GM19035 (cell line): ENCODE measurements at regions not wholly inside any gene's neighbourhood (a gene's known extent, or its start where the extent isn't known, plus 50 kb on each side); places are given as distances from the start of the nearest gene placed in this dataset.

ENCODE experiments used
- ATAC-seq: cut with Tn5 transposase; IDR thresholded peaks from one replicate; pipeline ENCODE4 v1.9.1; 2021; ENCODE audit not compliant: unreplicated experiment

DNA sequence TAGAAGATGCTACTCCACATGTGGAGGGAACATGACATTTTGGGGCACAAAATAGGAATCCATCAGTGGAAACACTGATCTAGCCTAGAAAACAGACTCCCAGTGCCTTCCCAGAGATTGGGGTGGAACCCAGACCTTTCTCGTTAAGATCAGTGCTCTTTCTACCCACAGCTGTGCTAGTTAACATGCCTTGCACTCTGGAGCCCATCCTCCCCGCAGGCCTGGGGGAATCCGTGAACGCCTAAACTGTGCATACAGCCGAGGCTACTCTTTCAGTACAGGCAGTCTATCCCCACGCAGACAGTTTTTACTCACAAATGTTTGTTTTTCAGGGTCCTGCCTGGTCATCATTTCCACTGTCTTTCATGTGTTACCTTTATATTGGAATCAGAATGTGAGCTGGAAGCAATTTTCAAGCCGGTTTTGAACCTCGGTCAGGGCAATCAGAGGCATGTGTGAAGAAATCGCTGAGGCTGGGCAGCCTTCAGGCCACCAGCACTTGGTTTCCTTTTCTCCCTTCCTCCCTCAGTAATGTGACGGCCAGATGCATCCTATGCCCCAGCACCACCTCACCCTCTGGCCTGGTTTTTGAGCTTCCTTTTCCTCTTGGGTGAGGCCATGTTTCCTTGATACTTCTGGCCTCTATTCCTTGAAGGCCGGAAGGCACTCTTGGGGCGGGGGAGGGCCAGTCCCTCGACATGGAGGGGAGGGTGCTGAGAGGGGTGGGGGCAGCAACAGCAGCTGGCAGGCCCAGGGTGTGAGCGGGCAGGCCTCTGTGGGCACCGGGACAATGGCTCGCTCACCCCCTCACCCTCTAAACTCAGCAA, 123.6 kb upstream of the GALNT15 start:
- no peak for ATAC-seq

GRCh38 chr3:16051691-16052090, 122.8 kb upstream of the GALNT15 start:
- ATAC-seq, result no peak

DNA sequence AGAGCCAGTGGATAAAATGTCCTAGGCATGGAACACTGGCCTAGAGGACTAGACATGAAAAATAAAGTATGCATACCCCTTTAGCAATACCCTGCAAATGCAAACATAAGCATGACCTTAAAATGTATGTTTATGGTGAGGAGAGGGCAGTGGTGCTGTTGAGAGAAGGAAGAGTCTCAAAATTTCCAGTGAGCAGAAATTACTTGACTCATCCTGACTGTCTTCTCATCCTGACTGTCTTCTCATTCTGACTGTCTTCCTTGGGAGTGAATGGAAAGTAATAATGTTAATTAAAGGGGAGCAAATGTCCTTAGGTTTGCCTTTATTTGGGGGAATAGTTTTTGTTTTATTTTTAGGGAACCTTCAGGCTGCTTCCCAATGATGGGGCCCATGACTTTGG, 121.5 kb upstream of the GALNT15 start:
- ATAC-seq, result no peak

GRCh38 chr3:16053794-16054193, 120.7 kb upstream of the GALNT15 start:
- ATAC-seq, result no peak

GRCh38 chr3:16055606-16056211, 118.8 kb upstream of the GALNT15 start:
- no peak for ATAC-seq

DNA sequence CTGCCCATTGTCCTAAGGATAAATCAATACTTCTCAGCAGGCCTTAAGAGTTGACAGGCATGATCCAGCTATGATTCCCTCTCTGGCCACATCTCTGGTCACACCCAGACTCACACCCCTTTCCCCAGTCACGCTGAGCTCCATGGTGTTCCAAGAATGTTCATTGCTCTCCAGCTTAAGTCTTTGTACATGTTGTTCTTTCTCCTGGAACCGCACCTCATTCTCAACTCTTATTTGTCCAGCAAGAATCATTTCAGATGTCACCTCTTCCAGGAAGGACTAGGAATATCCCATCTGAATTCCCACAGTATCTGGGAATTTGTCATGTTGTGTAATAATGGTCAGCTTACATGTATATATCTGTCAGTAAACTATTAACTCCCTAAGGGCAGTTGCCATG, 118.3 kb upstream of the GALNT15 start:
- no peak for ATAC-seq

DNA sequence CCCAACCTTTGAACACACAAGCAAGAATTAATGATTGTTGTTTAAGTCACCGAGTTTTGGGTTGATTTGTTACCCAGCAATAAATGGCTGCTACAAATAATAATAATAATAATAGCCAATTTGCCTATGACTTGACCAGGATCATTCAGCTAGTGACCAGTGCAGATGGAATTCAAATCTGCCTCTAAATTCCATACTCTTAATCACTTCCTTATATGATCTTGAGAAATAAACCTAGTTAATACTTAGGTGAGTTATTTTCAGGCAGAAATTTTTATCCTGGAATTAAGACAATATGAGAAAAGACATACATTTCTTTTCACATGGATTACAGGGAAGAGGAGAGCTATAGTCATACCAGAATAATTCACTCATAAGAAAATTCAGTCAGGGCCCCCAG, 116.0 kb upstream of the GALNT15 start:
- ATAC-seq, result no peak

GRCh38 chr3:16059081-16059537, 115.4 kb upstream of the GALNT15 start:
- ATAC-seq, result no peak

DNA sequence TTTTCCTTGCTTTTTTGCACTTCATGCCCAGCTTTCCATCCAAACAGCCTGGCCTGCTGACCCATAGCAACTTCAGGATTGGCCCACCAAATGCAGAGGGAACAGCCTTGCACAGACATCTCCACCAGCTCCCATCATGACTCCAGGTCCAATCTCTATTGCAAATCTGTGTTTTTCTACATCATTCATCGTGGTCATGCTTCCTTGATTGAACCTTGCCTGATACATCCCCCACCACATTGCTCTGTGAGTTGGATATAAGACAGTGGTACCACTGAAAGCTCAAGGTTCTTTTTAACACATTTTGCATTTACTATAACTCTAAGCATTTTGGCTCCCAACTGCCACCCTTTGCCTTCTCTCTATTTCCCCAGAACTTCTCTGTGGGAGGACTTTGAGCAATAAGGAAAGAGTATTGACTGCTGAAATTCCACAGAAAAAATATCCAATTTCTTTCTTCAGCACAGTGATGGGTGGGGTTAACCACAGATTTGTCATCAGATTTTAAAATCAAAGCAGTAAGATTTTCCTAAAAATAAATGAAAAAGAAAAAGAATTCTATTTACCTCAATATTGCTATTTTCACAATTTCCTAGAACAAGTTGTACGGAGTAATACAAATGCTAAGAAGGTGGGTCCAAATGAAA, 114.6 kb upstream of the GALNT15 start:
- ATAC-seq, result no peak

DNA sequence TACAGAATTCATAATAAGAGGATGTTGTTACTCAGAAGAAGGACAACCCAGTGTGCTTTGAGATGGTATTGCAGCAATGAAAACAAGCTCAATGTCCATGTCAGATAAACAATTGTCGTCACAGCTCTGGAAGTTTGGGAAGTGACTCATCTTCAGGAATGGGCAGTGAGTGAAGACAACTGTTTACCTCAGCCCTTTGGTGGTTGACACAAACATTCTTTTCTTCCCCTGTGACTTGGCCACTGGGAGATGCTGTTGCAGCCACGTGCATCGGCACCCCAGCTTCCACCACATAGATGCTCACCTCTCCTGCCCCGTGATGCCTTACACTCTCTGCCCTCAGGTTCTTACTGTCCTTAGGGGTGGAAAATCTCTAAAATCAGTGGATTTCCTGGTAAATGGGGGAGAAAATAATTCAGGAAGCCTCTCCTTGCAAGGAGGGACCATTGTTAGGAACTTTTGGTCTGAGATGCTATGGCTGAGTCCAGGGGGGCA, 114.1 kb upstream of the GALNT15 start:
- ATAC-seq, result no peak

DNA sequence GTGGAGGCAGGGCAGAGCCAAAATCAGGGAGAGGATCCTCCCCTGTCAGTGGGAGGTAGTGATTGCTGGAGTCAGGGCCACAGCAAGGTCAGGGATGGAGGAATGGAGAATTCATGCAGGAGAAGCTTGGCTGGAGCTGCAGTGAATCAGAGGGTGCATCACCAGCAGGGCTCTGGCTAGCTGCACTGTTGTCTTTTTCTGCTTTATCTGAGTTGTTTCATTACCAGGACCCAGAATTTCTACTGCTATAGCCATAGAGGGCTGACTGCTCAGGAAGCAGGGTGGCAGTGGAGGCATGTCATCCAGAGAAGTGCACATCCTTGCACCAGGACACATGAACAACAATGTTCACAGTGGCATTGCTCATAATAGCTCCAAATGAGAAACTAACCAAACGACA, 113.5 kb upstream of the GALNT15 start:
- no peak for ATAC-seq

GRCh38 chr3:16061491-16061890, 113.0 kb upstream of the GALNT15 start:
- no peak for ATAC-seq

GRCh38 chr3:16063603-16064002, 110.9 kb upstream of the GALNT15 start:
- ATAC-seq, result no peak

- no peak for ATAC-seq
These were observed 109.7 kb upstream of the GALNT15 start for GRCh38 chr3:16064642-16065414.

DNA sequence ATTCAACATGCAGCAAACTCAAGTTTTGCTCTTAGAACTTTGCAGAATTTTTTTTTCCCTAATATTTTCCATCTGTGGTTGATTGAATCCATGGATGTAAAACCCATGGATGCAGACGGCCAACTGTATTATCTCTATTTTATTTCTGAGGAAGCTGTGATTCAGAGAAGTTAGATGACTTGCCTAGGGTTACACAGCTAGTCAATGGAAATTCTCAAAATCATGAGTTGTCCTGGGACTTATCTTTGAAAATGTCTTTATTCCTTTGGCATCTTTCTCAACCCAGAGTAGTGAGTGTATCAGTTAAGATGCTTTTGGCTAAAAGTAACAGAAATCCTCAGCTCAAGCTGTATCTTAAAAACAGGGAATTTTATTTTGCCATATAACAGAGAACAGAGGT, 107.9 kb upstream of the GALNT15 start:
- no peak for ATAC-seq

DNA sequence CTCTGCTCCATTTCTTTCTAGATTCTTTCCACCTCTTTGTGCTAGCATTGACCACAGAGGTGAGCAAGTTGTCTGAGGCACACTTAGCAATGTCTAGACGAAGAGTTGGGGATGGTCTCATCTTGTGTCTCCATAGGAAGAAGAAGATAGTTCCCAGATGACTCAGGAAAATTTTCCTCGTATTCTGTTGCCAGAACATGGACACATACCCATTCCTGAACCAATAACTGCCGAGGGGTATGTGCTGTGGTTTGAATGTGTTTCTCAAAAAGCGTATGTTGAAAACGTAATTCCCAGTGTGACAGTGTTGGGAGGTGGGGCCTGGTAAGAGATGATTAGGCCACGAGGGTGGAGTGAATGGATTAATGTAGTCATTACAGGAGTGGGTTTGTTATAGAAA, 107.5 kb upstream of the GALNT15 start:
- no peak for ATAC-seq

GRCh38 chr3:16067837-16068471, 106.5 kb upstream of the GALNT15 start:
- ATAC-seq, result no peak

GRCh38 chr3:16069149-16069922, 105.1 kb upstream of the GALNT15 start:
- no peak for ATAC-seq

- ATAC-seq, result no peak
These were observed 103.8 kb upstream of the GALNT15 start for GRCh38 chr3:16070707-16071106.

DNA sequence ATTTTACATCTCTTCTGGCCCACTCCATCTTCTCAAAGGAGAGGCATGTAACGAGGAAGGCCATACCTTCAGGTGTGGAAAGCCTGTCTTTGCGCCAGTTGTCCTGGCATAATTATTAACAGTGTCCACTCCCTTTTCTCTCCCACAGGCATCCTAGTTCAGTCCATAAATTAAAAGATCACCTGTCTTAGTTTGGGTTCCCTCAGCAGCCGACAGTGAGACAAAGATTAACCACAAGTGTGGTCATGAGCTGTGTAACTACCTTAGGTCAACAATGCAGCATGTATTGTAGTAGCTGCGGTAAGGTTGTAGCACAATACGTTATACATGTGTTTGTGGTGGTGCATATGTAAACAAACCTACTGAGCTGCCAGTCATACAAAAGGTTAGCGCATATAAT, 103.3 kb upstream of the GALNT15 start:
- no peak for ATAC-seq
